ENCODE measurements at regions not wholly inside any gene's neighbourhood (a gene's known extent, or its start where the extent isn't known, plus 50 kb on each side); places are given as distances from the start of the nearest gene placed in this dataset.
A peak's percentile ranks its signal among the peaks of the same experiment; 100 is the strongest.

DNA sequence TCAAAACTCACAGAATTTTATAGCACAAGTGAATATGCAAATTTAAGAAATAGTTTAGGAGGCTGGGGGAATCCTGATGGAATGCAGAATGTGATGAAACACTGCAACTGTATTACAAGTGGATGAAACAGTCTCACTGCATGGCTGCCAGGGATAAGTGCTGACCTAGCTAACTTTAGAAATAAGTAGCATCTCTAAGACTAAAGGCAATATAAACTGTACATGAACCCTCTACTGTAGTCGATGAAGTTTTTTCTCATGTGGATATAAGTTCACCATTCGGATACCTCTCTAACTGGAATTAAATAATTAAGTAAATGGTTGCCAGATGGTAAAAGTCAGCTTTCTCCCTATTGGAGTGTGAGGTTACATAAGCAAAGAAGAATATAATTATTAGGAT lies 777.8 kb upstream of the RAB6C start:
- in situ Hi-C loops (cut with MboI) (no loop called here), intact Hi-C loops (cut with micrococcal nuclease) (no loop called here)
- DNase-seq (ENCODE audit: extremely low read depth in 1 of 4, low spot score in 3 of 4) (no peak), FAIRE-seq (no peak), ATAC-seq (no peak)
- WGBS (ENCODE audit: insufficient coverage, low coverage, missing lambda C conversion rate): 0% methylated on average over 2 of the region's 2 CpGs
- no peak overlapping the region for H3K4me2 ChIP-seq (ENCODE audit: insufficient read depth, low read length)
- 0 out of 2 replicates have a peak, but pooled peaks have one; percentile 21 for TF ChIP-seq ZNF316 (IDR thresholded peaks at IDR 0.05)
- TF ChIP-seq POLR2G (IDR thresholded peaks at IDR 0.05; ENCODE audit: low read depth, low read length): no peak
- CTCF ChIA-PET (ENCODE audit: low intra/inter-chr PET ratio): no interaction called here
- BruUV-seq (replicated peaks): no TSS peak
- no peak overlapping the region for H3K4me3 ChIP-seq
- H2AFZ ChIP-seq (ENCODE audit: low read depth, low read length): no peak overlapping the region
- peaks cover 0 to 4% of the 10 kb centered on the region in 2 experiments; a peak in 1 of 5 replicates for H3K27me3 ChIP-seq (ENCODE audit: control insufficient read depth in 2 of 2, insufficient read depth in 2 of 2, low read length in 2 of 2)
- no peak overlapping the region for H3K27ac ChIP-seq (ENCODE audit: extremely low read depth, low read depth, low read length)
- POLR2A ChIA-PET: no interaction called here
- no peaks in the 10 kb centered on the region for H3K36me3 ChIP-seq (ENCODE audit: control insufficient read depth, insufficient read depth, low read length)
- H3K9me1 ChIP-seq (ENCODE audit: control insufficient read depth, insufficient read depth, low read length): no peaks in the 10 kb centered on the region
- no peaks in the 10 kb centered on the region for H4K20me1 ChIP-seq (replicated peaks; ENCODE audit: control insufficient read depth, insufficient read depth, low read length)
- H3K79me2 ChIP-seq (ENCODE audit: control insufficient read depth, insufficient read depth, low read length): no peaks in the 10 kb centered on the region
- H3K9me3 ChIP-seq (replicated peaks; ENCODE audit: control insufficient read depth, insufficient read depth, low read depth, low read length): no peaks in the 10 kb centered on the region
- no peak overlapping the region for H3K9ac ChIP-seq (ENCODE audit: insufficient read depth in 1 of 2, low read depth in 2 of 2, low read length in 2 of 2)
- H3K4me1 ChIP-seq (replicated peaks in 1 of 2; ENCODE audit: control insufficient read depth in 2 of 2, insufficient read depth in 2 of 2, low read length in 2 of 2): no peaks in the 10 kb centered on the region

DNA sequence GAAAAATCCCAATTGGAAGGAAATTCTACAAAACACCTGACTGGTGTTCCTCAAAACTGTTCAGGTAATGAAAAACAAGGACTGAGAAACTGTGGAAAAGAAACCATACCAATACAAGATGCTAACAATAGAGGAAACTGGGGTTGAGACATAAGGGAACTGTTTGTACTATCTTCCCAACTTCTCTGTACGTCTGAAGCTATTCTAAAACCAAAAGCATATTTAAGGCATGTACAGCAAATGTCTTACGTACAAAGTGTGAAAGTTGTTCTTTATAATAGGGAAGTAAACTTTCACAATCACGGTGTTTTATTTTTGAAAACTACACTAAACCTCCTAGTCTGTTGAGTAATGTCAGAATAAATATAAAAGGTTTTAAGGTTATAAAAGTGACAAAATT lies 776.1 kb upstream of the RAB6C start:
- Histone ChIP-seq H2AFZ (ENCODE audit: low read depth, low read length) (no peak overlapping the region), H3K36me3 (ENCODE audit: control insufficient read depth, insufficient read depth, low read length) (no peaks in the 10 kb centered on the region), H3K27me3 (ENCODE audit: control insufficient read depth in 2 of 2, insufficient read depth in 2 of 2, low read length in 2 of 2) (peaks cover 0 to 4% of the 10 kb centered on the region in 2 experiments; a peak in 2 of 5 replicates), H3K9me3 (replicated peaks; ENCODE audit: control insufficient read depth, insufficient read depth, low read depth, low read length) (no peaks in the 10 kb centered on the region), H3K79me2 (ENCODE audit: control insufficient read depth, insufficient read depth, low read length) (no peaks in the 10 kb centered on the region), H3K4me1 (replicated peaks in 1 of 2; ENCODE audit: control insufficient read depth in 2 of 2, insufficient read depth in 2 of 2, low read length in 2 of 2) (no peaks in the 10 kb centered on the region), H3K27ac (ENCODE audit: extremely low read depth, low read depth, low read length) (no peak overlapping the region), H3K4me2 (ENCODE audit: insufficient read depth, low read length) (no peak overlapping the region), H3K9me1 (ENCODE audit: control insufficient read depth, insufficient read depth, low read length) (no peaks in the 10 kb centered on the region), H3K4me3 (no peak overlapping the region), H4K20me1 (replicated peaks; ENCODE audit: control insufficient read depth, insufficient read depth, low read length) (no peaks in the 10 kb centered on the region), H3K9ac (ENCODE audit: insufficient read depth in 1 of 2, low read depth in 2 of 2, low read length in 2 of 2) (no peak overlapping the region)
- ChIA-PET POLR2A (no interaction called here), CTCF (ENCODE audit: low intra/inter-chr PET ratio) (no interaction called here)
- no peak for FAIRE-seq
- in situ Hi-C loops (cut with MboI) (no loop called here), intact Hi-C loops (cut with micrococcal nuclease) (no loop called here)
- 0% methylated on average over 3 of the region's 3 CpGs for WGBS (ENCODE audit: insufficient coverage, low coverage, missing lambda C conversion rate)
- no peak for DNase-seq (ENCODE audit: extremely low read depth in 1 of 4, low spot score in 3 of 4)
- no TSS peak for BruUV-seq (replicated peaks)
- TF ChIP-seq HDAC6 (IDR thresholded peaks at IDR 0.05; ENCODE audit: low read depth, low read length) (no peak), CEBPB (tag; IDR thresholded peaks at IDR 0.05) (no peak)
- TF ChIP-seq, protein P1, sequence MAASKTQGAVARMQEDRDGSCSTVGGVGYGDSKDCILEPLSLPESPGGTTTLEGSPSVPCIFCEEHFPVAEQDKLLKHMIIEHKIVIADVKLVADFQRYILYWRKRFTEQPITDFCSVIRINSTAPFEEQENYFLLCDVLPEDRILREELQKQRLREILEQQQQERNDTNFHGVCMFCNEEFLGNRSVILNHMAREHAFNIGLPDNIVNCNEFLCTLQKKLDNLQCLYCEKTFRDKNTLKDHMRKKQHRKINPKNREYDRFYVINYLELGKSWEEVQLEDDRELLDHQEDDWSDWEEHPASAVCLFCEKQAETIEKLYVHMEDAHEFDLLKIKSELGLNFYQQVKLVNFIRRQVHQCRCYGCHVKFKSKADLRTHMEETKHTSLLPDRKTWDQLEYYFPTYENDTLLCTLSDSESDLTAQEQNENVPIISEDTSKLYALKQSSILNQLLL (CRISPR knock-in tag; IDR thresholded peaks at IDR 0.05; ENCODE audit: borderline replicate concordance): no peak
- ATAC-seq: no peak
